SK-MEL-5 (cell line): ENCODE measurements at regions not wholly inside any gene's neighbourhood (a gene's known extent, or its start where the extent isn't known, plus 50 kb on each side); places are given as distances from the start of the nearest gene placed in this dataset.
"Not testable (repeated sequence)": the region's sequence is repeated elsewhere in the genome, so short reads cannot be mapped to it uniquely, and the experiment has no call there.

ENCODE experiments used
- DNase-seq: peaks from one replicate; pipeline ENCODE4 v3.0.0-alpha.2; 2016; ENCODE audit warnings: low read depth, low spot score
- in situ Hi-C: cut with HindIII; loops from 2 replicates; pipeline ENCODE4 v1.10.0; 2016; ENCODE audit warnings: low sequenced_read_pairs, high pct_unique_total_duplicates, low pct_unique_long_range_greater_than_20kb
- small RNA-seq, 2 experiments: library from RNA; depleted of rRNA; stranded (forward); fragments of <200 nt; gene quantifications; one replicate each; pipeline ENCODE3, GENCODE V24; 2014

DNA sequence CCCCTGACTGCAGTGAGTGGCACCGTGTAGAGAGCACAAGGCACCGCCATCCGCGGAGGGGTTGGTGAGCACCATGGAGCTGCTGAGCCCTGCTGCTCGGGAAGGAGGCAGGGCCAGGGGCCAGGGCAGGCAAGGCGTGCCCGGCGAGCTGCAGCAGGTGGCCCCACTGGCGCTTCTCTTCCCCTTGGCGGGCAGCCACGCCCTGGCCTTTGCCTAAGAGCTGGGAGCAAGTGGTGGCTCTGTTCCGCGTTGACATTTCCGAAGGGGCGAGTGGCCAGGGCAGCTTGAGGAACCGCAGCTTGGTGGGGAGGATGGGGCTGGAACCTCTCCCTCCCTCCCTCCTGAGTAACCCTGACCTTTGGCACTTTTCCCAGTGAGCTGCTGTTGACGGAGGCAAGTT, 194.7 kb upstream of the TP53TG3 start:
- in situ Hi-C loops, DNase-seq: not testable (repeated sequence)

DNA sequence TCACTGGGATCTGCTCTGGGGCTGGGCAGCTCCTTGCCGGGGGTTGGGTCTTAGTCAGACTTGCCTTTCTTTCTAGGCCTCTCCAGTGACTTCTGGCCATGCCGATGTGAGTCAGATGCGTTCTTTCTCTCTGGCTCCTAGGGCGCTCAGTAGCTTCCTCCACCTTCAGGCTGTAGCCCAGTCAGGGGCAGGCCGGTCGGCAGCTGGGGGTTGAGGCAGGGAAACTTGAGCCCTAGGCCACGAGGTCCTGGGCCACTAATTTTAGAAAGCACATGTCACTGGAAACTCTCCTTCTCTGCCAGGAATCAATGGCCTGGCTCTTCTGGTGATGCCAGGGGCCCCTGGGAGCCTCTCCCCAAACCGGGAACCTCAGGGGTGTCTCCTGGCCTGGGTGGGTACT, 192.4 kb upstream of the TP53TG3 start:
- DNase-seq, in situ Hi-C loops: not testable (repeated sequence)

DNA sequence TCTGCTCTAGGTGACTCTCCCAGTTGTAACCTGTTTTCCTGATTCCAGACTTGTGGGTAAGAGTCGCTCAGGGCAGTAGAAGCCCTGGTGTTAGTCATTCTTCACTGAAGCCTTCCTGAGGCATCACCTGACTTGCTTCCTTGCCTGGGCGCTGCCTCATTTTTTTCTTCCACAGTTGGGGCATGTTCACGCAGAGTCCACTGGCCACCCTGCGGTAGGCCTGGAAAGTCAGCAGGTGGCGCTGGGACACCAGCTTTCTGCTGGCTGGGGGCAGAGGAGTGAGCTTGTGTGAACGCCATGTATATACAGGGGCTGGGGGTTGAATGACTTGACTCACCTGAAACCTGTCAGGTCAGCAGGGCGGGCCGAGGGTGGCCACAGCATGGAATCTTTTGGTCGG, 189.3 kb upstream of the TP53TG3 start:
- DNase-seq, in situ Hi-C loops: not testable (repeated sequence)

DNA sequence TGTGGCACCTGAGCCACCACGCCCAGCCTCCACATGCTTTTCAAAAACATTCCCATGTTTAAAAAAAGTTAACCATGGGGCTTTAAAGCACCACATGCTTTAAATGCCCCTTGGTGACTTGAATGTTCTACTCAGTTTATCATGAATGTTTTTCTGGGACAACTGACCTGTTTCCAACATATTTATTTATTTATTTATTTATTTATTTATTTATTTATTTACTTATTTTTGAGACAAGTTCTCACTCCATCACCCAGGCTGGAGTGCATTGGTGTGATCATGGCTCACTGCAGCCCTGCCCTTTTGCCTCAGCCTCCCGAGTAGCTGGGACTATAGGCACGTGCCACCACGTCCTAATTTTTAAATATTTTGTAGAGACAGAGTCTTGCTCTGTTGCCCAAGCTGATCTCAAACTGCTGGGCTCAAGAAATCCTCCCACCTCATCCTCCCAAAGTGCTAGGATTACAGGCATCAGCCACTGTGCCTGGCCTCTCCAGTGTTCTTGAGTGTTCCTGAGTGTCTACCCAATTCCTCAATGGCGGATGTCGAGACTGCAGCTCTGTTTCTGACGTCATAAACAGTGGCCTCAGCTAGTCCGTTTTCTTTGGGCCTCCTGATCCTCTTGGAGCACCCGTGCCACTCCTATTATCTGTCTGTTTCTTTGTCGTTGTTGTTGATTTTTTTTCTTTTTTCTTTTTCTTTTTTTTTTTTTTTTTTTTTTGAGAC, 185.7 kb upstream of the TP53TG3 start:
- peak; percentile 0 for DNase-seq
- in situ Hi-C loops, result not testable (repeated sequence)

DNA sequence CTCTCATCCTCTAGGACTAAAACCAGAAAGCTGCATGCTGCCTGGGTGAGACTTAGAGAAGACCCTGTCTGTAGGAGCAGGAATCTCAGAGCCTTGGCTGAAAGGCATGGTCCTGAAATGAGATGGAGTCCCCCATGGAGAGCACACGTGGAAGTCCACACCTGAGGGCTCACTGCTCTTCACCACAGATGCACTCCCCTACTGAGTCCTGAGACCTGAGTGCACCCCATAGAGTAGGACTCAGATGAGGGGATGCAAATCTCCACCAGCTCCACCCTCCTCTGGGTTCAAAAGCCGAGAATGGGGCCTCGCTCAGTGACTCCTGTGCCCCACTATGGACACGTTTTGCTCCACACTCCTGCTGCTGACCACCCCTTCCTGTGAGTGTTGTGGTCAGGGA, 171.4 kb upstream of the TP53TG3 start:
- DNase-seq, in situ Hi-C loops: not testable (repeated sequence)

DNA sequence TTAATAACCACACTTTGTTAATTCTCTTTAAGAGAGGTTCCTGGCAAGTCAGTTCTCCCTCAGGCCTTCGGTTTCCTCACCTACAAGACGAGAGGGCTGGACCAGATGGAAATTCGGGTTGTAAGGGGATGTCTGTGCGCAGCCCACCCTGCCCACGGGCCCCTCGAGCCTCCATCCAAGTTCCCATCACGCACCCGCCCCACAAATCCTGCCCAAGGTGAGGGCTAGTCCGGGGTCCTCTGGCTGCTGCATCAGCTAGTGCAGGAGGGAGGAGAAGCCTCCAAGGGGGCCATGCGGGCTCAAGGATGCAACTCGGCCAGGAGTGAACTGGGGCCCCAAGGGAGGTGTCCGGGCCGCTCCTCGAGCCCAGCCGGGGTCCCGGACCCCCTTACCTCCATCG, 169.6 kb upstream of the TP53TG3 start:
- in situ Hi-C loops, result not testable (repeated sequence)

DNA sequence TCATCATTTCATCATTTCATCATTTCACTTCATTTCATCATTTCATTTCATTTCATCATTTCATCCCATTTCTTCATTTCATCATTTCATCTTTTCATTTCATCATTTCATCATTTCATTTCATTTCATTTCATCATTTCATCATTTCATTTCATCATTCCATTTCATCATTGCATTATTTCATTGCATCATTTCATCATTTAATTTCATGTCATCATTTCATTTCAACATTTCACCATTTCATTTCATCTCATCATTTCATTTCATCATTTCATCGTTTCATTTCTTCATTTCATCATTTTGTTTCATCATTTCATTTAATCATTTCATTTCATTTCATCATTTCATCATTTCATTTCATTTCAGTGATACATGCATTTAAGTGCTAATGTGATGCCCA, 166.9 kb upstream of the TP53TG3 start:
- in situ Hi-C loops, DNase-seq: not testable (repeated sequence)

More for the DNA sequence above, 169.6 kb upstream of the TP53TG3 start:
- not testable (repeated sequence) for DNase-seq

DNA sequence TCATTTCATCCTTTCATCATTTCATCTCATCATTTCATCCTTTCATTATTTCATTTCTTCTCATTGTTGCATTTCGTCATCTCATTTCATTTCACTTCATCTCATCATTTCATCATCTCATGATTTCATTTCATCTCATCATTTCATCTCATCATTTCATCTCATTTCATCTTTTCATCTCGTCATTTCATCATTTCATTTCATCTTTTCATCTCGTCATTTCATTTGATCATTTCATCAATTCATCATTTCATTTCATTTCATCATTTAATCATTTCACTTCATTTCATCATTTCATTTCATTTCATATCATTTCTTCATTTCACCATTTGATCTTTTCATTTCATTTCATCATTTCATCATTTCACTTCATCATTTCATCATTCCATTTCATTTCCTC, 131.3 kb upstream of the TP53TG3 start:
- DNase-seq, in situ Hi-C loops: not testable (repeated sequence)

DNA sequence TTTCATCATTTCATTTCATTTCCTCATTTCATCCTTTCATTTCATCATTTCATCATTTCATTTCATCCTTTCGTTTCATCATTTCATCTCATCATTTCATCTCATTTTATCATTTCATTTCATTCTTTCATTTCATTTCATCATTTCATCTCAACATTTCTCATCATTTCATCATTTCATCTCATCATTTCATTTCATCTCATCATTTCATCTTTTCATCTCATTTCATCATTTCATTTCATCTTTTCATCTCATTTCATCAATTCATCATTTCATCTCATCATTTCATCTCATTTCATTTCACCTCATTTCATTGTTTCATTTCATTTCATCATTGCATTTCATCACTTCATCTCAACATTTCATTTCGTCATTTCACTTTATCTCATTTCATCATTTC, 129.7 kb upstream of the TP53TG3 start:
- DNase-seq, in situ Hi-C loops: not testable (repeated sequence)

Small RNA genes in the stretch of these regions (small RNA-seq; reads per million reads assigned to genes)
- gene AC137761.2 (0 reads per million in 2 experiments), gene AC142086.2 (0 reads per million in 2 experiments)
